ENCODE measurements at regions not wholly inside any gene's neighbourhood (a gene's known extent, or its start where the extent isn't known, plus 50 kb on each side); places are given as distances from the start of the nearest gene placed in this dataset.

DNA sequence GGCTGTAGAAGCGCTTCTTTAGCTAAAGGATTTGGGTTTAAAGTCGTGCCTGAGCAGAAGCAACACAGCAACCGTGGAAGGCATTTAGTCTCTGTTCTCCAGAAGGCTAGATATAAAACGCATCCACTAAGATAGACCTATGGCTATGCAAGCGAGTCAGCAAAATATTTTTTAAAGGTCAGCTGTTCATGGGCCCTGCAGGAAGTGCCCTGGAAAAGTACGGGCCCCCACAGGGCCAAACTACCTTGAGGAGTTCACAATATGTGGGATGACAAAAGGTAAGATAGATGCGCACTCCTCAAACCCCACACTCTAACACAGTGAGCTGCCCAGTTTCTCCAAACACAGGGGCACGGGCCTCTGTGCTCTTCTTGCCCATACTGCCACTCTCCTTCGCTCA is 261.6 kb downstream of the VPS13C start:
- H3K4me2 ChIP-seq (ENCODE audit: low read length), result no peak overlapping the region
- H3K9me3 ChIP-seq (replicated peaks; ENCODE audit: low read length), result peaks cover under 1% of the 10 kb centered on the region
- no peak overlapping the region for H3K4me3 ChIP-seq (ENCODE audit: low read length)
- no peaks in the 10 kb centered on the region for H3K27me3 ChIP-seq (ENCODE audit: control insufficient read depth, insufficient read depth, low read length)
- no peaks in the 10 kb centered on the region for H3K36me3 ChIP-seq (ENCODE audit: insufficient read depth, low read length)
- H3K9ac ChIP-seq (ENCODE audit: low read depth, low read length), result no peak overlapping the region
- peaks cover 30% of the 10 kb centered on the region for H3K4me1 ChIP-seq (ENCODE audit: control insufficient read depth, insufficient read depth, low read length)

DNA sequence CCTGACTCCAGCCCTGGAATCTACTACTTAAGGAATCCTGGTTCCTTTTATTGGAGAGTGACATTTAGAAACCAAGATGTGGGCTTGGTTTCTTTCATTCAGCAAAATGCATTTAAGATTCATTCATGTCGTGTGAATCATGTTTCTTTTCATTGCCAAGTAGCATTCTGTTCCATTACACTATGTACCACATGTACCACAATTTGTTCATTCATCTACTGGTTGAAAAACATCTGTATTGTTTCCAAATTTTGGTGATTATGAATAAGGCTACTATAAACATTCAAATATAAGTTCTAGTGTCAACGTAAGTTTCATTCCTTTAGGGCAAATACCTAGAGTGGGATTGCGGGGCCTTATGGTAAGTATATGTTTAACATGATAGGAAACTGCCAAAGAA is 264.2 kb downstream of the VPS13C start:
- H3K4me3 ChIP-seq (ENCODE audit: low read length), result no peak overlapping the region
- H3K9ac ChIP-seq (ENCODE audit: low read depth, low read length), result peak overlapping the region; percentile 40
- H3K9me3 ChIP-seq (replicated peaks; ENCODE audit: low read length), result peaks cover 4% of the 10 kb centered on the region

GRCh38 chr15:61794881-61795280 is 265.4 kb downstream of the VPS13C start:
- no peaks in the 10 kb centered on the region for H3K27me3 ChIP-seq (ENCODE audit: control insufficient read depth, insufficient read depth, low read length)
- H3K4me1 ChIP-seq (ENCODE audit: control insufficient read depth, insufficient read depth, low read length), result peaks cover 30% of the 10 kb centered on the region
- peaks cover 4% of the 10 kb centered on the region for H3K9me3 ChIP-seq (replicated peaks; ENCODE audit: low read length)
- peak overlapping the region; percentile 56 for H3K9ac ChIP-seq (ENCODE audit: low read depth, low read length)
- peak overlapping the region; percentile 43 for H3K4me2 ChIP-seq (ENCODE audit: low read length)
- no peaks in the 10 kb centered on the region for H3K36me3 ChIP-seq (ENCODE audit: insufficient read depth, low read length)
- no peak overlapping the region for H3K4me3 ChIP-seq (ENCODE audit: low read length)

More for the DNA sequence above, 264.2 kb downstream of the VPS13C start:
- Histone ChIP-seq H3K27me3 (ENCODE audit: control insufficient read depth, insufficient read depth, low read length) (no peaks in the 10 kb centered on the region), H3K4me1 (ENCODE audit: control insufficient read depth, insufficient read depth, low read length) (peaks cover 30% of the 10 kb centered on the region), H3K4me2 (ENCODE audit: low read length) (no peak overlapping the region), H3K36me3 (ENCODE audit: insufficient read depth, low read length) (no peaks in the 10 kb centered on the region)

DNA sequence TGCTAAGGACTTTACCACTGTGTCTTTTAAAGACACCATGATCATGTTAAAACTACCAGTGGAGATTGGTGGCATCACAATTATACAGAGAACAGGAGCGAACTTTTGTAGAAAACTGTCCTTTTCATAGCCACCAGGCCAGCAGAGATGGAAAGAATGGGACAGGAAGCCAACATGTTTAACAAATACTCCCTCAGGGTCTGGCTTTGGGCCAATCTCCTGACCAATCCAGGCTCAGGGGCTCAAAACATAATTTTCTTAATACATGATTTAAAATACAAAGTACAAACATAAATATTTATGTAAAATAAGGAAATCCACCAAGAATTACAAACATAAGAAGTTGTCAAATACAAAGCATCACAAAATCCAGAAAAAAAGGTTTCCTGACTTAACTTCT is 266.0 kb downstream of the VPS13C start:
- Histone ChIP-seq H3K4me2 (ENCODE audit: low read length) (peak overlapping the region; percentile 43), H3K4me3 (ENCODE audit: low read length) (no peak overlapping the region), H3K9ac (ENCODE audit: low read depth, low read length) (peak overlapping the region; percentile 56), H3K9me3 (replicated peaks; ENCODE audit: low read length) (peaks cover 4% of the 10 kb centered on the region), H3K36me3 (ENCODE audit: insufficient read depth, low read length) (no peaks in the 10 kb centered on the region), H3K4me1 (ENCODE audit: control insufficient read depth, insufficient read depth, low read length) (peaks cover 30% of the 10 kb centered on the region), H3K27me3 (ENCODE audit: control insufficient read depth, insufficient read depth, low read length) (no peaks in the 10 kb centered on the region)

DNA sequence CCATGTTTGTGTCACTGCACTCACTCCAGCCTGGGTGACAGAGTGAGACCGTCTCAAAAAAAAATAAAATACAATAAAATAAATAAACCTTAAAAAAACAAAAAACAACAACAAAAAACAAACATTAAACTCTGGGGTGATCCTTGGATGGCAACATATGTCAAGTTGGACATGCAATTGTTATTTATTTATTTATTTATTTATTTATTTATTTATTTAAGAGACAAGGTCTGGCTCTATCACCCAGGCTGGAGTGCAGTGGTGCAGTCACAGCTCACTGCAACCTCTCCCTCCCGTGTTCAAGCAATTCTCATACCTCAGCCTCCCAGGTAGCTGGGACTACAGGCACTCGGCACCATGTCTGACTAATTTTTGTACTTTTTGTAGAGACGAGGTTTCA is 275.5 kb downstream of the VPS13C start:
- H3K9ac ChIP-seq (ENCODE audit: low read depth, low read length), result no peak overlapping the region
- no peaks in the 10 kb centered on the region for H3K27me3 ChIP-seq (ENCODE audit: control insufficient read depth, insufficient read depth, low read length)
- no peaks in the 10 kb centered on the region for H3K9me3 ChIP-seq (replicated peaks; ENCODE audit: low read length)
- H3K36me3 ChIP-seq (ENCODE audit: insufficient read depth, low read length), result no peaks in the 10 kb centered on the region
- no peaks in the 10 kb centered on the region for H3K4me1 ChIP-seq (ENCODE audit: control insufficient read depth, insufficient read depth, low read length)
- no peak overlapping the region for H3K4me3 ChIP-seq (ENCODE audit: low read length)
- no peak overlapping the region for H3K4me2 ChIP-seq (ENCODE audit: low read length)

DNA sequence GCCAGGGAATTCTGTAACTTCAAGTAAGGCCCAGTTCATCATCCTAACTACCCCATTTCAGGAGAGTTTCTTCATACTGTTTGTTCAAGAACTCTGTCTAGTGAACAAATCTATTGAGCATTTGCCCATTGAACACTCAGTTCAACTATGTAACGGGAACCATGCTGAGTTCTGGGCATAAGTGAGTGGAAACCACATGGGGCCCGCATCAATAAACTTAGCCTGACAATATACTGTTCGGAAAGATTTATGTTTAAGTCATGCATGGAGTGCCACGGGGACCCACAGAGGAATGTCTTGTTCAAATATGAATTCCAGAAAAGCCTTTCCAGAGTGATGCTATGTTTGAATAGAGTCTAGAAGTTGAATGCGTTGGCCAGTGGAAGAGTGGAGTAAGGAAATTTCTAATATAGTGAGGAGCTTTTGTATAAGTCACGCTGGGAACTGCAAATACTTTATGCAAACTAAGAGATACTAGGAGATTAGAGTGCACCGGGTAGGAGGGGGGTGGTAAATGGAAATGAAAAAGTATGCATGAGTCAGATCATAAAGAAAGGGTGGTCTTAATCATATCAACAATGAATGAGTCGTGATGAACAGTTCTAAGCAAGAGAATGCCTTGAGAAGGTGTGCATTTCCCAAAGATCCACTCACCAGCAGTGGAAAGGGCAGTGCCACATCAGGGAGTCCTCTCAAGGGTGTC is 279.8 kb downstream of the VPS13C start:
- Histone ChIP-seq H3K36me3 (ENCODE audit: insufficient read depth, low read length) (no peaks in the 10 kb centered on the region), H3K9me3 (replicated peaks; ENCODE audit: low read length) (no peaks in the 10 kb centered on the region), H3K4me1 (ENCODE audit: control insufficient read depth, insufficient read depth, low read length) (no peaks in the 10 kb centered on the region), H3K4me3 (ENCODE audit: low read length) (no peak overlapping the region), H3K9ac (ENCODE audit: low read depth, low read length) (no peak overlapping the region), H3K27me3 (ENCODE audit: control insufficient read depth, insufficient read depth, low read length) (no peaks in the 10 kb centered on the region), H3K4me2 (ENCODE audit: low read length) (no peak overlapping the region)

DNA sequence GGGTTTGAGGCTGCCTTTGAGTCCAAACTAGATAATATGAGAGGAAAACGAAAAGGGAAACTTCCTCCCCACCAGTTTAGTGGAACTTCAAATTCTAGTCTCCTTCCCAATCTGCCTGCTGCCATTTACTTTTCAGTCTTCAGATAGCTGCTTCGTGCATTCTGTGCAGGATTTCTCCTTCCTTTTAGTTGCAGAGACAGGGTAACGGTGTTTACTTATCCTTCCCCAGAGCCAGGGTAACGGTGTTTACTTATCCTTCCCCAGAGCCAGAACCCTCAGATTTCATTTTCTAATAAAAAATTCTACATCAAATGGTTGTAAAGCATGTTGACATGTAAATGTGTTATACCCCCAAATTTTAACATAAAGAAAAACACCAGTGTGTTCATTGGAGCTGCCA is 282.6 kb downstream of the VPS13C start:
- Histone ChIP-seq H3K4me1 (ENCODE audit: control insufficient read depth, insufficient read depth, low read length) (no peaks in the 10 kb centered on the region), H3K4me2 (ENCODE audit: low read length) (no peak overlapping the region), H3K36me3 (ENCODE audit: insufficient read depth, low read length) (no peaks in the 10 kb centered on the region), H3K4me3 (ENCODE audit: low read length) (no peak overlapping the region), H3K9me3 (replicated peaks; ENCODE audit: low read length) (no peaks in the 10 kb centered on the region), H3K9ac (ENCODE audit: low read depth, low read length) (no peak overlapping the region), H3K27me3 (ENCODE audit: control insufficient read depth, insufficient read depth, low read length) (no peaks in the 10 kb centered on the region)

GRCh38 chr15:61769557-61769956 is 290.7 kb downstream of the VPS13C start:
- Histone ChIP-seq H3K9me3 (replicated peaks; ENCODE audit: low read length) (no peaks in the 10 kb centered on the region), H3K4me1 (ENCODE audit: control insufficient read depth, insufficient read depth, low read length) (no peaks in the 10 kb centered on the region), H3K4me3 (ENCODE audit: low read length) (no peak overlapping the region), H3K4me2 (ENCODE audit: low read length) (no peak overlapping the region), H3K36me3 (ENCODE audit: insufficient read depth, low read length) (no peaks in the 10 kb centered on the region), H3K27me3 (ENCODE audit: control insufficient read depth, insufficient read depth, low read length) (no peaks in the 10 kb centered on the region), H3K9ac (ENCODE audit: low read depth, low read length) (no peak overlapping the region)

DNA sequence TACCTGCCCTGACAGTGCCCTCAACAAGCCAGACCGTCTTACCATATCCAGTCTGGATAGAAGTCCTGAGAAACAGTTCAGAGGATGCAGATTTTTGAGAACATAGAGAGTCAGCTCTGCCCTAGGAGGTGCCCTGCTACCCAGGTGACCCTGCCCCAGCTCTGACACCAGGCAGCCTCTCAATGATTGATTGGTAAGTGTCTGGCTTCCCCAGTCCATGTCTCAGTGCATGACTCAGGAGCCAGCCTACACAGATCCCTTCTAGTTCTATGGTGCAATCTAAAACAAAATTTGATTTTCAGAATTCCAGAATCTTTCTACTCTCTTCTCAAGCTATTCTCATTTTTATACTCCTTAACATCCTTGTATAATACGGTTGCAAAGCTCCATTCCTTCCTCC is 292.1 kb downstream of the VPS13C start:
- Histone ChIP-seq H3K4me3 (ENCODE audit: low read length) (no peak overlapping the region), H3K4me1 (ENCODE audit: control insufficient read depth, insufficient read depth, low read length) (no peaks in the 10 kb centered on the region), H3K36me3 (ENCODE audit: insufficient read depth, low read length) (no peaks in the 10 kb centered on the region), H3K4me2 (ENCODE audit: low read length) (no peak overlapping the region), H3K9ac (ENCODE audit: low read depth, low read length) (no peak overlapping the region), H3K27me3 (ENCODE audit: control insufficient read depth, insufficient read depth, low read length) (no peaks in the 10 kb centered on the region), H3K9me3 (replicated peaks; ENCODE audit: low read length) (no peaks in the 10 kb centered on the region)

GRCh38 chr15:61764981-61765380 is 295.3 kb downstream of the VPS13C start:
- no peaks in the 10 kb centered on the region for H3K27me3 ChIP-seq (ENCODE audit: control insufficient read depth, insufficient read depth, low read length)
- no peak overlapping the region for H3K4me3 ChIP-seq (ENCODE audit: low read length)
- no peak overlapping the region for H3K9ac ChIP-seq (ENCODE audit: low read depth, low read length)
- no peaks in the 10 kb centered on the region for H3K4me1 ChIP-seq (ENCODE audit: control insufficient read depth, insufficient read depth, low read length)
- no peaks in the 10 kb centered on the region for H3K36me3 ChIP-seq (ENCODE audit: insufficient read depth, low read length)
- no peaks in the 10 kb centered on the region for H3K9me3 ChIP-seq (replicated peaks; ENCODE audit: low read length)
- H3K4me2 ChIP-seq (ENCODE audit: low read length), result peak overlapping the region; percentile 23

- no peak overlapping the region for H3K9ac ChIP-seq (ENCODE audit: low read depth, low read length)
- no peaks in the 10 kb centered on the region for H3K27me3 ChIP-seq (ENCODE audit: control insufficient read depth, insufficient read depth, low read length)
- H3K4me1 ChIP-seq (ENCODE audit: control insufficient read depth, insufficient read depth, low read length), result no peaks in the 10 kb centered on the region
- no peaks in the 10 kb centered on the region for H3K36me3 ChIP-seq (ENCODE audit: insufficient read depth, low read length)
- no peak overlapping the region for H3K4me2 ChIP-seq (ENCODE audit: low read length)
- H3K9me3 ChIP-seq (replicated peaks; ENCODE audit: low read length), result no peaks in the 10 kb centered on the region
- no peak overlapping the region for H3K4me3 ChIP-seq (ENCODE audit: low read length)
Observed at GRCh38 chr15:61764141-61764540, 296.1 kb downstream of the VPS13C start.

DNA sequence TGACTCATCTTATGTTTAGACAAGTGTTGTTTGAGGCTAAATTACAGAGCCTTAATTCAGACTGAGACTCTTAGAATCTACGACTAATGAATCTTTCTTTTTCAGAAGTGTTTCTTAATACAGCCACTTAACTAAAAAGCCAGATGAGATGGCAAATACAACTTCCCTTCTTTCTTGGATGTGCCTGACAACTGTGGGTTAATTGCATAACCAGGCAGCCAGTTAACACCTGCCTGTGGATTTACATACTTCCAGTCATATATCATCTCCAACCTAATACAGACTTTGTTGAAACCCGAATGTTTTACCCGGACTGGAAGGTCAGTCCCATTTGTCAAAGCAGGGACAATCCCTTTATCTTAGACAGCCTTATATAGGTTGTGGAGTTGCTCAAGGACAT is 297.6 kb downstream of the VPS13C start:
- Histone ChIP-seq H3K9me3 (replicated peaks; ENCODE audit: low read length) (no peaks in the 10 kb centered on the region), H3K36me3 (ENCODE audit: insufficient read depth, low read length) (no peaks in the 10 kb centered on the region), H3K4me3 (ENCODE audit: low read length) (no peak overlapping the region), H3K9ac (ENCODE audit: low read depth, low read length) (no peak overlapping the region), H3K4me1 (ENCODE audit: control insufficient read depth, insufficient read depth, low read length) (no peaks in the 10 kb centered on the region), H3K4me2 (ENCODE audit: low read length) (no peak overlapping the region), H3K27me3 (ENCODE audit: control insufficient read depth, insufficient read depth, low read length) (no peaks in the 10 kb centered on the region)
